ENCODE measurements at regions not wholly inside any gene's neighbourhood (a gene's known extent, or its start where the extent isn't known, plus 50 kb on each side); places are given as distances from the start of the nearest gene placed in this dataset.
"Not testable (repeated sequence)": the region's sequence is repeated elsewhere in the genome, so short reads cannot be mapped to it uniquely, and the experiment has no call there.

- no peaks in the 10 kb centered on the region for H3K36me3 Mint-ChIP-seq (ENCODE audit: low read depth)
- H3K27ac Mint-ChIP-seq, result peak overlapping the region; percentile 26
- H3K9me3 Mint-ChIP-seq, result peaks cover 10% of the 10 kb centered on the region
- H3K4me3 Mint-ChIP-seq, result no peak overlapping the region
- no peak for DNase-seq
- no peak for TF ChIP-seq CTCF (IDR thresholded peaks at IDR 0.05)
- H3K27me3 Mint-ChIP-seq (ENCODE audit: low read depth, poor library complexity), result peaks cover 20% of the 10 kb centered on the region
- no peaks in the 10 kb centered on the region for H3K4me1 Mint-ChIP-seq
These were observed 192.0 kb downstream of the OTUD1 start for GRCh38 chr10:23630885-23631284.

- no peak overlapping the region for H3K27ac Mint-ChIP-seq
- no peak for TF ChIP-seq CTCF (IDR thresholded peaks at IDR 0.05)
- no peak for DNase-seq
- no peaks in the 10 kb centered on the region for H3K9me3 Mint-ChIP-seq
- H3K4me1 Mint-ChIP-seq, result no peaks in the 10 kb centered on the region
- no peaks in the 10 kb centered on the region for H3K36me3 Mint-ChIP-seq (ENCODE audit: low read depth)
- no peak overlapping the region for H3K4me3 Mint-ChIP-seq
- peaks cover 30% of the 10 kb centered on the region for H3K27me3 Mint-ChIP-seq (ENCODE audit: low read depth, poor library complexity)
These were observed 204.4 kb downstream of the OTUD1 start for GRCh38 chr10:23643111-23643780.

- H3K4me1 Mint-ChIP-seq, result peaks cover 9% of the 10 kb centered on the region
- no peaks in the 10 kb centered on the region for H3K9me3 Mint-ChIP-seq
- H3K4me3 Mint-ChIP-seq, result no peak overlapping the region
- H3K36me3 Mint-ChIP-seq (ENCODE audit: low read depth), result no peaks in the 10 kb centered on the region
- H3K27me3 Mint-ChIP-seq (ENCODE audit: low read depth, poor library complexity), result peaks cover 17% of the 10 kb centered on the region
- H3K27ac Mint-ChIP-seq, result no peak overlapping the region
- no peak for TF ChIP-seq CTCF (IDR thresholded peaks at IDR 0.05)
- no peak for DNase-seq
These were observed 209.7 kb downstream of the OTUD1 start for GRCh38 chr10:23648618-23649017.

GRCh38 chr10:23656735-23657134, 217.9 kb downstream of the OTUD1 start:
- Mint-ChIP-seq H3K4me3 (no peak overlapping the region), H3K4me1 (peaks cover 10% of the 10 kb centered on the region)
- no peak for DNase-seq

GRCh38 chr10:23657677-23658076, 218.8 kb downstream of the OTUD1 start:
- no peak for DNase-seq
- Mint-ChIP-seq H3K9me3 (no peaks in the 10 kb centered on the region), H3K27me3 (ENCODE audit: low read depth, poor library complexity) (peaks cover 21% of the 10 kb centered on the region), H3K36me3 (ENCODE audit: low read depth) (no peaks in the 10 kb centered on the region), H3K4me1 (peaks cover 10% of the 10 kb centered on the region), H3K4me3 (no peak overlapping the region), H3K27ac (no peak overlapping the region)
- no peak for TF ChIP-seq CTCF (IDR thresholded peaks at IDR 0.05)

More at GRCh38 chr10:23656735-23657134, 217.9 kb downstream of the OTUD1 start:
- no peak overlapping the region for H3K27ac Mint-ChIP-seq
- H3K36me3 Mint-ChIP-seq (ENCODE audit: low read depth), result no peaks in the 10 kb centered on the region
- peak; percentile 67 for TF ChIP-seq CTCF (IDR thresholded peaks at IDR 0.05)
- H3K27me3 Mint-ChIP-seq (ENCODE audit: low read depth, poor library complexity), result peaks cover 18% of the 10 kb centered on the region
- H3K9me3 Mint-ChIP-seq, result no peaks in the 10 kb centered on the region

- H3K4me1 Mint-ChIP-seq, result not testable (repeated sequence)
These were observed 233.0 kb downstream of the OTUD1 start for GRCh38 chr10:23671866-23672265.

More at GRCh38 chr10:23671866-23672265, 233.0 kb downstream of the OTUD1 start:
- not testable (repeated sequence) for H3K27me3 Mint-ChIP-seq (ENCODE audit: low read depth, poor library complexity); H3K27ac Mint-ChIP-seq; H3K4me3 Mint-ChIP-seq; DNase-seq; H3K36me3 Mint-ChIP-seq (ENCODE audit: low read depth)
- H3K9me3 Mint-ChIP-seq, result peaks cover 34% of the 10 kb centered on the region
